HG02642 (cell line): ENCODE measurements at regions not wholly inside any gene's neighbourhood (a gene's known extent, or its start where the extent isn't known, plus 50 kb on each side); places are given as distances from the start of the nearest gene placed in this dataset.
"Not testable (repeated sequence)": the region's sequence is repeated elsewhere in the genome, so short reads cannot be mapped to it uniquely, and the experiment has no call there.

Source experiments
- ATAC-seq: cut with Tn5 transposase; IDR thresholded peaks from one replicate; pipeline ENCODE4 v1.9.1; 2021; ENCODE audit warnings: mild to moderate bottlenecking; ENCODE audit not compliant: unreplicated experiment, poor library complexity

GRCh38 chr6:10343320-10343719 is 71.6 kb downstream of the TFAP2A start:
- ATAC-seq, result no peak

DNA sequence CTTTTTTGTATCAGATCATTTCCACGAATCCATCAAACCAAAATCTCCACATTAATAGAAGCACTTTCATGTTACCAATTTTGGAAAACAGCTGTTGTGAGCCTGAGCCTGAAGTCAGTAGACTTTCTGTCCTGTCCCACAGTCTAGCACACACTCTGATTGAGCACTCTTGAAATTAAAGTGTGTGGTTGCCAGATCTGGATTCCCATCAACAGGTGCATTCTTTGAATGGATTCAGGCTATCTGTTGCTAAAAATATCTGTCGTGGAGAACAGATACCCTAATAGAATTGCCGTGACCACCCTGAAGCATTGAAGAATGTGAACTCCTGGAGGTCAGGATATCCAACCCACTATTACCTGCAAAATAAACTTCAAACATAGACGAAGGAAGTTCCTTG is 73.3 kb downstream of the TFAP2A start:
- ATAC-seq, result no peak

DNA sequence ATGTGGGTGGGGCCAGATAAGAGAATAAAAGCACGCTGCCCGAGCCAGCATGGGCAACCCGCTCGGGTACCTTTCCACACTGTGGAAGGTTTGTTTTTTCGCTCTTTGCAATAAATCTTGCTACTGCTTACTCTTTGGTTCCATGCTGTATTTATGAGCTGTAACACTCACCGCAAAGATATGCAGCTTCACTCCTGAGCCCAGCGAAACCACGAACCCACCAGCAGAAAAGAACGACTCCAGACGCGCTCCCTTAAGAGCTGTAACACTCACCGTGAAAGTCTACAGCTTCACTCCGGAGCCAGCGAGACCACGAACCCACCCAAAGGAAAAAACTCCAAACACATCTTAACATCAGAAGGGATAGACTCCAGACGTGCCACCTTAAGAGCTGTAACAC is 76.7 kb downstream of the TFAP2A start:
- no peak for ATAC-seq

GRCh38 chr6:10337376-10337775 is 77.5 kb downstream of the TFAP2A start:
- not testable (repeated sequence) for ATAC-seq

DNA sequence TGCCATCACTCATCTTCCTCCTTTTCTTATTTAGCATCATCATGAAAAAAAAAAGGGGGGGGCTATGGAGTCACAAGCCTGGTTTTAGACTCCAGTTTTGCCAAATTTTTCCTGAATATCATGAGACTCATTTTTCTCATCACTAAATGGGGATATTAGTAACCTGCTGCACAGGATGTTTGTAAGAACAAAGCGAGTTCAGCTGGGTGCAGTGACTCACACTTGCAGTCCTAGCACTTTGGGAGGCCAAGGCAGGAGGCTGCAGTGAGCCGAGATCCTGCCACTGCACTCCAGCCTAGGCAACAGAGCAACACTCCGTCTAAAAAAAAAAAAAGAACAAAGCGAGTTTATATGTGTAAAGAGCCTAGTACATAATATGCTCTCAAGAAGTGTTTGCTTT is 82.8 kb downstream of the TFAP2A start:
- ATAC-seq, result no peak

- ATAC-seq, result no peak
Measured at GRCh38 chr6:10331334-10331968, 83.4 kb downstream of the TFAP2A start.

DNA sequence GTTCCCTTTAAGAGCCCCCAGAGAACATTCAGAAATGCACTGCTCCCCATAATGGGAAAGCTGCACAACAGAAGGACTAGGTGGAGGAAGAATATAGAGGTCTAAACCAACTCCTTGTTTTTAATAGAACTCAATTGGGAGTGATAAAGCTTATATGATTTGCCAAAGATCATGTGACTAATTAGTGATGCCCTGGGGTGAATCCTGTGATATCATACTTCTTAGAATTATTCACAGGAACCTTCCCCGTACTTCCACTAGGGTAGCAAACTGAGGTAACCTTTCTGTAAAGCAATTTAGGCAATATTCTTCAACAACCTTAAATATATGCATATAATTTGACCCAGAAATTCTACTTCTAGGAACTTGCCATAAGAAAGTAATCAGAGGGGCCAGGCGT is 84.4 kb downstream of the TFAP2A start:
- ATAC-seq, result no peak

- ATAC-seq, result no peak
Measured at GRCh38 chr6:10323018-10323417, 91.9 kb downstream of the TFAP2A start.

GRCh38 chr6:10320291-10320690 is 94.6 kb downstream of the TFAP2A start:
- ATAC-seq, result no peak

- ATAC-seq, result no peak
Measured at GRCh38 chr6:10316373-10316721, 98.5 kb downstream of the TFAP2A start.

DNA sequence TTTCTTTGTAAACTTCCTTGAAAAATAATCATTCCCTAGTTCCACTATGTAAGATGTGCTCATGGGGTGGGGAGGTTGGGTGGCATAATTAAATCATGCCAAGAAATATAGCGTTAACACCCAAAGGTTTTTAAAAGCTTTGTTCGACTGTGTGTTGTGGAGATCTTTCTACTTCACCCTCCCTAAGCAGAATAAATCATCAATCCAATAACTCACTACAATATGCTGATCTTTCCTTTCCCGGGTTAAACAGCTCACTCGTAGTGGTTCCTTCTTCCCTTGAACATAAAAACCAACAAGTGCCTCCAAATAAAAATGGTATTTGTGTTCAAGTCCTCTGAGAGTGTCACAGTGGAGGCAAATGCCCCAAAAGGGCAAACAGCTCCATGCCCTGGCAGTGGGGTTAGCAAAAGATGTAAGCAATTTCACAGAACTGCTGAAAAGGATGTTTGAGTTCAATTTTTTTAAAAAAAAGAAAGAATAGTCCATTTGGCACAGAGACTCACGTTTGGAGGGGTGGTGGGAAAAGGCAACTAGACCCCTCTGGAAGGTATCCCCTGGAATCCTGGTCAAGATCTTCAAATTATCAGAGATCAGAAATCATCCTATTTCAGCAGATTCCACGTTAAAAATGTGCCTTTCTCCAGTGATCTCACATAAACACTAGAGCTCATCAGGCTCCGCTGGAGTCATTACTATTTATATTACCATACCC is 99.1 kb downstream of the TFAP2A start:
- no peak for ATAC-seq

- no peak for ATAC-seq
Measured at GRCh38 chr6:10315034-10315433, 99.8 kb downstream of the TFAP2A start.

- ATAC-seq, result no peak
Measured at GRCh38 chr6:10314163-10314955, 100.5 kb downstream of the TFAP2A start.

GRCh38 chr6:10313799-10314162 is 101.1 kb downstream of the TFAP2A start:
- no peak for ATAC-seq

DNA sequence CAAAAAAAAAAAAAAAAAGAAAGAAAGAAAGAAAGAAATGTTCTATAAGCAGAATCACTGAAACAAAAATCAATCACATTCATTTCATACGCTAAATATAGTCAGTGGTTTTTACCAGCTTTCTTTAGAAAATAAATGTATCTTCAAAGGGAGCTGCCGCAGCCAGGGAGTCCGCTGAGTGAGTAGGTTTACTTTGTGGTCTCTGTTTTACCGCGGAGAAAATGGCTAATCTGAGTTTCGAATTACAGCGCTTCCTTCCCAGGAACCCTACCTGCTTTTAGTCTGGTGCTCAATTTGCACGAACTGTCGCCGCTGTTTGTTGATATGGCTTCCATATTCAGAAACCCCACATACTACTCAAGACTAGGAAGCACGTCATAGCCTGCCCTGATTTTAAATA is 102.4 kb downstream of the TFAP2A start:
- ATAC-seq, result no peak

- not testable (repeated sequence) for ATAC-seq
Measured at GRCh38 chr6:10311546-10312405, 103.1 kb downstream of the TFAP2A start.

DNA sequence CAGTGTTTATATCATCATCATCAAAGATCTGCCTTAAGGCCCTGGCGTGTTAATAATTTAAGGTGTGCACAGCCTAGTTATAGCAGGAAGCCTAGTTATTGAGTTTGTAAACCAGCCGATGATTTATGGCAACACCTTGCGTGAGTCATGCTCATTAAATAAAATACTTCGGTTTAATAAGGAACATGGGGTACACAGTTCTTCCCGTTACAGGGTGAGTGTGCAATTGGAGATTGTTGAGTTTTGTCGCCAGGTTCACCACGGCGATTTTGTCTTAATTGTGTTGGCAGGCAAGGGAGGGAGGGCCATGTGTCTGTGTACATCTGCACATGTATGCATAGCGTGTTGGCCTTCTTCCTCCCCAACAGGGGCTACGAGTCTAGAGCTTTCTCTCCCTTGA is 104.0 kb downstream of the TFAP2A start:
- ATAC-seq, result no peak

DNA sequence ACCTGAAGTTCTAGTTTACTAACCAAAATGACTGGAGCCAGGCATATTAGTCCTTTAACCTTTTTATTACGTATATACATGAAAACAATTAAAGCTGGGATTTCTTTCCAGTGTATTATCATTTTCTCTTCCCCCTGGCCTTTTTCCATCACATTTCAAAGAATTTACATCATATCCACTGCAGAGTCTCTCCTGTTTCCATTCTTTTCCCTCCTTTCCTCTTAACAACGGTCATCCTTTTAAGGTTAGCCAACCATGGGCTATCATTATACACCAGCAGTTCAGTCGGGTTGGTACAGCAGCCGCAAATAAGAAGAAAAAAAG is 104.6 kb downstream of the TFAP2A start:
- ATAC-seq, result no peak

GRCh38 chr6:10309457-10310329 is 105.2 kb downstream of the TFAP2A start:
- ATAC-seq, result no peak

- ATAC-seq, result no peak
Measured at GRCh38 chr6:10307476-10307875, 107.4 kb downstream of the TFAP2A start.
